ENCODE measurements at regions not wholly inside any gene's neighbourhood (a gene's known extent, or its start where the extent isn't known, plus 50 kb on each side); places are given as distances from the start of the nearest gene placed in this dataset.

DNA sequence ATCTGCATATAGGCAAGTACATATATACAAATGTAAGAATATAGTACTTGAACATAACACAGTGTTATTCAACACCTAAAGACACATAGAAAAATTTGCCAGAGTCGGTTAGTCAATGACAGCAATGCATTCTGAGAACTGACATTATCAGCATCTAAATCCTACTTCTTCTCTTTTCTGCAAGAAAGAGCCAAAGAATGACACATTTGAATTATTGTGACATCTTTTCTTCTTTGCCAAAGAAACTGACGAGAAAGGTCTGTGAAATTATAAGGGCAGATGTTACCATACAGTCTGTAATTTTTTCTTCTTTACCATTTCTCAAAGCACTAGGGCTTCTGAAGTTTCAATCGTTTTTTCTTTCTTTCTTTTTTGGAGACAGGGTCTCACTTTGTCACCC lies 350.9 kb upstream of the NBEA start:
- Mint-ChIP-seq H3K4me3 (no peak overlapping the region), H3K36me3 (ENCODE audit: low read depth) (no peaks in the 10 kb centered on the region), H3K4me1 (no peaks in the 10 kb centered on the region), H3K9me3 (no peaks in the 10 kb centered on the region), H3K27ac (no peak overlapping the region), H3K27me3 (no peaks in the 10 kb centered on the region)
- DNase-seq, result no peak
- ChIA-PET CTCF (no interaction called here), POLR2A (no interaction called here)

DNA sequence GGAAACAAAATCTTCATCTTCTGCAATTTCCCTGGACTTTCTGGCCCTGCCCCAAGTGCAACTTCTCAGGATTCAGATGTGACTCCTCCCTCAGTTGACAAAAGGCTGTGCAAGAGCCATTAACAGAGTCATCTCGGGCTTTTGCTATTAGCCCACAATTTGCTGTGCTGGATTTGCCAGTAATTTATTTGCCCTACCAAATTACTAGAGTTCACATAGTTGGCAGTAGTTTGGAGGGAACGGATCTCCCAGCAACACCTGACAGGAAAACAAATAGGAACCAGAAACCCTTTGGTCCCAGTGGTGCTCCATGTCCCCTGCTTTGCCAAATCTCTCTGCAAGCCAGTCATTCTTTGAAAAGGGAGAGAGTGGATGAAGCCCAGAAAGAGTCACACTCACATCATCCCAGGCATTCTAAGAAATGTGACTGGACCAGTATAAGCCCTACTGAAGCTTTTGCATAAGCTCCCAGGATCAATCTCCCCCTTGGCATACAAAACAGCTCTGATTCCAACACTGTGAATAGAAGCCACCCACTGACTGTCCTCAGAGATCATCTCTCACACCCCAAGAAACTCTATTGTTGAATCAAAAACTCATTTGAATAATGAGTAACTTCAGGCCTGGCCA lies 350.1 kb upstream of the NBEA start:
- Mint-ChIP-seq H3K36me3 (ENCODE audit: low read depth) (no peaks in the 10 kb centered on the region), H3K27me3 (no peaks in the 10 kb centered on the region), H3K4me3 (no peak overlapping the region), H3K27ac (no peak overlapping the region), H3K4me1 (no peaks in the 10 kb centered on the region), H3K9me3 (no peaks in the 10 kb centered on the region)
- CTCF ChIA-PET, result no interaction called here
- DNase-seq, result no peak
- POLR2A ChIA-PET, result no interaction called here

DNA sequence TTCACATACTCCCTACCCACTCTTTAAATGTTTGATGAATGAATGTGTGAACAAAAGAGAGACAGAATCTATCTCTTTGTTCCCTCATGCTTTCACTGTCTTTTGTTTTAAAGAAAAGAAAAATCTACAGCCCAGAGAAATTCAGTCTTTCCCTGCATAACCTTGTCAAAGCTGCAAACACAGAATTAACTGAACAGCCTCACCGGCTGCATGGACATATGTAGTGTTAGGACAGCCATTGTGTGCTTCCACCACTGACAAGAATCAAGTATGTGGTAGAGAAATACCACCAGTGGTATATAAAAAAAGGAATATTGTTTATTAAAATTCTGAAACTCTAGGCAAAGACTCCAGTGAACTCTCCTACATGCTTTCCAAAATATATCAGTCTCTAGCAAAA lies 348.4 kb upstream of the NBEA start:
- no peaks in the 10 kb centered on the region for H3K27me3 Mint-ChIP-seq
- H3K36me3 Mint-ChIP-seq (ENCODE audit: low read depth), result no peaks in the 10 kb centered on the region
- H3K9me3 Mint-ChIP-seq, result no peaks in the 10 kb centered on the region
- no peak overlapping the region for H3K27ac Mint-ChIP-seq
- POLR2A ChIA-PET, result no interaction called here
- CTCF ChIA-PET, result no interaction called here
- H3K4me3 Mint-ChIP-seq, result no peak overlapping the region
- no peak for DNase-seq
- no peaks in the 10 kb centered on the region for H3K4me1 Mint-ChIP-seq

DNA sequence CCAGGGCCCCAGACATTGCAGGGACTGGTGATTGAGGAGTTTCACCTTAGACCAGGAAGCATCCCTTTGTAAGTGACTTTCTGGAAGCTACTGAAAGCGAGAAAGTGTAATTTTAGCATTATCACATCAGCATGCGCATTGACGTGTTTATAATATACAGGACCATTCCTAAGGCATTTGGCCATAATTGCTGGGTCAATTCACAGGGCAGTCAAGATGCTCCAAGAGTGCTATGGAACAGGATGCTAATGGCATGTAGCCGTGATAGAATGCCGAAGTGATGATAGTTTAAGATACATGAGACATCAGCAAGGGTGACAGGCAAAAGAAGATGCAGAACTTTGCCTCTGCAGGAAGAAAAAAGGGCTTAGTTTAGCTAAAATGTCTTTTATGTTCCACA lies 347.6 kb upstream of the NBEA start:
- H3K27me3 Mint-ChIP-seq, result no peaks in the 10 kb centered on the region
- POLR2A ChIA-PET, result no interaction called here
- CTCF ChIA-PET, result no interaction called here
- no peaks in the 10 kb centered on the region for H3K9me3 Mint-ChIP-seq
- no peak overlapping the region for H3K4me3 Mint-ChIP-seq
- no peaks in the 10 kb centered on the region for H3K36me3 Mint-ChIP-seq (ENCODE audit: low read depth)
- H3K4me1 Mint-ChIP-seq, result no peaks in the 10 kb centered on the region
- H3K27ac Mint-ChIP-seq, result no peak overlapping the region
- no peak for DNase-seq

DNA sequence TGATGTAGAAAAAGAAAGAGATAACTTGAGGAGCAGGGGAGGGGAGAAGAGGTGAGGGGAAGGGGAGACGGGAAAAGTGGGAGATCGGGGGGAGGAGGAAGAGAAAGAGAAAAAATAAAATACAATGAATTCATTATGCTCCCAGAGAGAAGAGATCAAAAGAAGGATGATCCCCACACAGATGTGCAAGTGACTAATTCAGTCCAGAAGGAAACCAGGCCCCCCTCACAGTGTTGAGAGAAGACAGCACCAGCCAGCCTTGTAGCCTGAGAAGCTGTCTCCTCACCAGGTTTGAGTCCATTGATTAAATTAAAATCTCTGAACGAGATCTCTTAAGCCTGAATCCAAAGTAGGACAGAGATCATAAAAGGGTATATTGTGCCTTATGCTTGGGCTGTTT lies 333.7 kb upstream of the NBEA start:
- peaks cover 3% of the 10 kb centered on the region for H3K9me3 Mint-ChIP-seq
- ChIA-PET CTCF (no interaction called here), POLR2A (no interaction called here)
- no peak for DNase-seq
- no peaks in the 10 kb centered on the region for H3K4me1 Mint-ChIP-seq
- no peak overlapping the region for H3K4me3 Mint-ChIP-seq
- no peaks in the 10 kb centered on the region for H3K36me3 Mint-ChIP-seq (ENCODE audit: low read depth)
- H3K27me3 Mint-ChIP-seq, result no peaks in the 10 kb centered on the region
- no peak overlapping the region for H3K27ac Mint-ChIP-seq

DNA sequence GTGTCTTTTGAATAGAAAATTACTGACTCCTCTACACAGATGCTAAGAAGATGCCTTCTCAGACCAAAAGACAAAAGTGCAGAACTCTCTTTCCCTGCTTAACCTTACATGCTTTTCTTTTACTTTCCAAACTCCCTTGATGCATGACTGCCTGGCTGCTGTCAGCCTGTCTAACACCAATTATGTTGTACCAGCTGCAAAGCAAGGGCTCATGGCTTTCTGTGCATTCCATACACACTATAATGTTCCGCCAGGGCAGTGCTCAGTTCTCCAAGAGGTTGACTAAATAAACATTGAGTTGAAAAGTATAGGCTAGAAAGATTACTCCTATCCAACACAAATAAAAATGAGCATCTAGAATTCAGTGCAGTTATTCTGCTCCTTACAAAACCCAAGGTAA lies 330.4 kb upstream of the NBEA start:
- CTCF ChIA-PET, result interaction anchor here (0.6 kb wide), 1 partner anchor 389 kb away, joined by 3 read pairs; no protein-coding TSS in a partner anchor
- POLR2A ChIA-PET, result no interaction called here
- H3K36me3 Mint-ChIP-seq (ENCODE audit: low read depth), result no peaks in the 10 kb centered on the region
- H3K4me1 Mint-ChIP-seq, result no peaks in the 10 kb centered on the region
- H3K9me3 Mint-ChIP-seq, result peaks cover 3% of the 10 kb centered on the region
- DNase-seq, result no peak
- no peaks in the 10 kb centered on the region for H3K27me3 Mint-ChIP-seq
- no peak overlapping the region for H3K27ac Mint-ChIP-seq
- H3K4me3 Mint-ChIP-seq, result no peak overlapping the region

DNA sequence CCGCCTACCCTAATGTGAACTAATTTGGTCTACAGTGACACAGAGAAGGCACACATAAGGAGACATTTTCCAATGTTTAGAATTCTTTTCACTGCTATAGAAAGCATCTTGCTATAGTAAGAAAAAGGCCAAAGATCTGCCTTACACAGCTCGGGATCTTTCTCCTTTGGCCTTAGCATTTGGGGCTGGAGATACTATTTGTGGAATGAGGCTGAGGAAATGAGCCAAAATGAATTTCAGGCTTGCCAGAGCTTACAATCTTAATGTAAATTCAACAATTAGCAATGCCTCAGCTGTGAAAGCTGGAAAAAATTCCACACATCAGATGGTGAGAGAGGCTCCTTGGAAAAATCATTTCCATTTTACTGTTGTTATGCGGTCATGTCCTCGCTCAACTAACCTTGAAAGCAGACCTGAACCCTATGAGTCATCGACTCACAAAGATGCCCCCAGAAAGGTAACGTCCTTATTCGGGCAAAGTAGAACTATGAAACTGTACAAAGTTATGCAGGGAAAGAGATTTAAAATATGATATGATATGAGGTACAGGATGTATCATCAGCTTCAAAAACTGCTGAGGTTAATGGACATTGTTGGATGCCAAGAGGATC lies 324.5 kb upstream of the NBEA start:
- Mint-ChIP-seq H3K36me3 (ENCODE audit: low read depth) (no peaks in the 10 kb centered on the region), H3K4me3 (no peak overlapping the region), H3K27ac (no peak overlapping the region), H3K27me3 (no peaks in the 10 kb centered on the region), H3K9me3 (no peaks in the 10 kb centered on the region), H3K4me1 (no peaks in the 10 kb centered on the region)
- DNase-seq, result no peak
- POLR2A ChIA-PET, result no interaction called here
- CTCF ChIA-PET, result no interaction called here

DNA sequence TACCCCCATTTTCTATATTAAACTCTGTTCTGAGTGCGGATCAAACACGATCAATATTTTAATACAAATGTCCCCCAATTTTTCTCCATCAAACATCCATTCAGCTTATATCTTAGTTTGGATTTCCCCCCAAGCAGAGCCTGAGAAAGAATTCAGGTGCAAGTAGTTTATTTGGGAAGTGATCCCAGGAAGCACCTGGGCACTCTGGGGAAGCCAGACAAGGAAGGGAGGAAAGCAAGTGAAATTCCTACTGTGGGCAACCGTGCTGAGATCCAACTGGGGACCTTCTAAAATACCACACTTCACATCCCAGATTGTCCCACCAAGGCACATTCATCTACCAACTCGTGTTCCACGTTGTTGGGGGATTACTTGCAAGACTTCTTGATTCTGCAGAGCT lies 323.4 kb upstream of the NBEA start:
- H3K27me3 Mint-ChIP-seq, result no peaks in the 10 kb centered on the region
- H3K4me1 Mint-ChIP-seq, result no peaks in the 10 kb centered on the region
- ChIA-PET CTCF (no interaction called here), POLR2A (no interaction called here)
- no peaks in the 10 kb centered on the region for H3K9me3 Mint-ChIP-seq
- no peak for DNase-seq
- no peak overlapping the region for H3K27ac Mint-ChIP-seq
- no peak overlapping the region for H3K4me3 Mint-ChIP-seq
- H3K36me3 Mint-ChIP-seq (ENCODE audit: low read depth), result no peaks in the 10 kb centered on the region

DNA sequence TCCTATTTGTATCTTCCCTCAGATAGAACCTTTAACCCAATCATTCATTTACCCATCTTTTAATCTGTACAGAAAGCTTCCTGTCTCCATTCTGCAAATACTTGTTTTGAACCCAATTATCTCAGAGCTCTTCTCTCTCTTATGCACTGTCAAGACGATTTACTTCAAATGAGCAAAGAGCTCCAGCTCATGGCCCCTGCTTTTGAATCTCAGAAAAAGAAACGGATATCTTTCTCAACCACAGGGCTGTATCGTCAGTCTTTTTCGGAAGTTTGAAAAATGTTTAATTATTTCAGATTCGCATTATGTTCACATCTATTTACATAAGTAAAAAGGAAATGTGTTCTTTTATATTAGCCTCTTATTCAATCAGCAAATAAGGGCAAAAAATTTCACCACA lies 322.7 kb upstream of the NBEA start:
- Mint-ChIP-seq H3K4me1 (no peaks in the 10 kb centered on the region), H3K27ac (no peak overlapping the region), H3K4me3 (no peak overlapping the region), H3K36me3 (ENCODE audit: low read depth) (no peaks in the 10 kb centered on the region), H3K27me3 (no peaks in the 10 kb centered on the region), H3K9me3 (no peaks in the 10 kb centered on the region)
- ChIA-PET CTCF (no interaction called here), POLR2A (no interaction called here)
- DNase-seq, result no peak

DNA sequence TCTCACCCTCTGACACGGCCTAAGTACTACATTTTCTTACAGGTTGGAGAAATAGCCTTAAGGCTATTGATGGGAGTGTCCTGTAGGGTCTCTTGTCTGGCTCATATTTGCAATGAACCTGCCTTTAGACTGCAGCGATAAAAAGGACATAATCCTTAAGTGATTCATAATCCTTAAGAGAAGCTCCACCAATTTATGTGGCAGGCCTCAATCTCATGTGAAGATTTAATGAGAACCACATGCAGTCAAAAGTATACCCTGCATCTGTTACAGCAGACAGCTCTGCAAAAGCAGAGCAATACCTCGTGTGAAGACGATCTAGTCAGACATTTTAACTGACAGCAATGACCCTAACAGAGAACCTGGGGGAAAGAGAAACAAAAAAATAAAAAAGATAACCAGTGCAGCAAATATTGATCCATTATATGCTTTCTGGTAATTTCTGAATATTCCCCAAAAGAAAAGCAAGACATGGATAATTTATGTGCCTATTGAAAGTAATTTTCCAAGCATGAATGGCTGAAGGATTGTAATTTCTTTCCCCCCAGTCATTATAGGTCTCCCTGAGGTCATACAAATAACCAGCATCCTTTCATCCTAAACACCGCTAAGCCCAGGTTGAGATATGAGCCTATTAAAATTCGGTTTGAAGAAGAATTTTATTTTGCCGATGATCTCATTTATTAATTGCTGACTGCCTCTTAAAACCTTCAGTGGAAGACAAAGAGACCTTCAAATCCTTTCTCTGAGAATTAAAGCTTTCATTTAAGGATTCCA lies 321.8 kb upstream of the NBEA start:
- CTCF ChIA-PET, result no interaction called here

DNA sequence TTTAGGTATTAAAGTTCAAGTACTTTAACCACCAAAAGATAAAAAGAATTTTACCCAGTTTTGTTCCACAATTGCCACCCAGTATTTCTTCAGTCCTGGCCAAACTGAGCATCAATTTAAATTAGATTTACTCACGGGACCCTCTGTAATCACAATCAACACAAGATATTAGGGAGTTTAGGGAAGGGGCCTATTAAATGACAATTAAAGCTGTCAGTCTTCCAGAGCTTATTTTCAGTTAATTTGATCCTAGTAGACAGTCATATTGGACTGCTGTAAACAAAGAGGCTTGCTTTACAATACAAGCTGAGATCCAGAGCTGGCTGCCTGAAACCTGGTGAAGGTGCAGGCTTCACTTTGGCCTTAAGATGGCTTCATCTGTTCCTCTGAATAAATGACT lies 321.2 kb upstream of the NBEA start:
- Mint-ChIP-seq H3K9me3 (no peaks in the 10 kb centered on the region), H3K36me3 (ENCODE audit: low read depth) (no peaks in the 10 kb centered on the region), H3K4me3 (no peak overlapping the region), H3K4me1 (no peaks in the 10 kb centered on the region), H3K27me3 (no peaks in the 10 kb centered on the region), H3K27ac (no peak overlapping the region)
- CTCF ChIA-PET, result no interaction called here
- POLR2A ChIA-PET, result no interaction called here
- no peak for DNase-seq

More for the DNA sequence above, 321.8 kb upstream of the NBEA start:
- Mint-ChIP-seq H3K27me3 (no peaks in the 10 kb centered on the region), H3K36me3 (ENCODE audit: low read depth) (no peaks in the 10 kb centered on the region), H3K4me3 (no peak overlapping the region), H3K9me3 (no peaks in the 10 kb centered on the region), H3K4me1 (no peaks in the 10 kb centered on the region), H3K27ac (no peak overlapping the region)
- no peak for DNase-seq
- POLR2A ChIA-PET, result no interaction called here

DNA sequence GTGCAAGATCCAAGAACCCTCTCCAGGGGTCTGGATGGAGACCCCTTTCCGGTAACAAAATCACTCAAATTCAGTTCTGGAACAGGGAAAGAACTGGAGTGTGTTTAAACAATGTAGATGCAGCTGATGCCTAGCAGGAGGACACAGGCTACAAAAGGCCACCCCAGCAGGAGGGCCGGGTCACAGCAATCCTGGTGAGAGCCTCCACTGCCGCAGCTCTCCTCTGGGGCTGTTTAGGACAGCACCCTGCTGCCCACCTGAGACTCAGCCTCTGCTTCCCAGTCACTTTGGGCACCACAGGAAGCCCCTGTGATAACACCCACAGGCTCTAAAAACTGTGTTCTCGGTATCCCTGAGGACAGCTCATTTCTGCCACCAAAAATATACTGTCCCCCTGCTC lies 318.7 kb upstream of the NBEA start:
- ChIA-PET POLR2A (no interaction called here), CTCF (no interaction called here)
- no peaks in the 10 kb centered on the region for H3K27me3 Mint-ChIP-seq
- H3K4me3 Mint-ChIP-seq, result no peak overlapping the region
- H3K9me3 Mint-ChIP-seq, result no peaks in the 10 kb centered on the region
- no peak overlapping the region for H3K27ac Mint-ChIP-seq
- DNase-seq, result no peak
- H3K4me1 Mint-ChIP-seq, result no peaks in the 10 kb centered on the region
- H3K36me3 Mint-ChIP-seq (ENCODE audit: low read depth), result no peaks in the 10 kb centered on the region

DNA sequence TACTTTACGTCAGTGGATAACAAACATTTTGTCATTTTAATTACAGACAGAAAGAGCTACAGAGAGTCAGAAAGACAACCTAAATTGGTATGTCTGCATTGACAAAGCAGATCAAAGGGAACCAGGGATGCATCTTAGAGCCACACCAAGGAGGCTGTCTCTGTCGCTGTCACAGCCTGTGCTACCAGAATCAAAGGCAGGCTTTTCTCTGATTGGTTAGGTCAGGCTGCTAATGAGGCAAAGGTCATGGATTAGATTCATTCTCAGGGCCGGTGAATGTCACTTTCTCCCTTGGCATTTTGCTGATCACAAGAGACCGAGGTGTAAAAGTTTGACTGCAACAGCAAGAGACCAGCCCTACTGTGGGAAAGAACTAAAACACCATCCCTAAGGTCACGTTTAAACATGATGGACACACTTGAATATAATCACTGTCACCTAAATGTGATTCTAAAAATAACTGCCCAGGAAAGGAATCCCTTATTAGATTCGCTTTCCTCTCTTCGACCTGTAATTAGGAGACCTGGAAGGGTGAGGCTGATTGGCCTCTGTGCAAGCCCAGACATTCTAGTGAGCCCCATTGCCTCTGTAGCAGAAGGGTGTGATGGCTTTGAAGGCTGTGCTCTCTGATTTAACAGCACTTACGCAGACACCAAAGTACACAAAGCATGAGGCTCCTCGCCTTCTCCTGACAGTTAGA lies 314.4 kb upstream of the NBEA start:
- Mint-ChIP-seq H3K4me3 (no peak overlapping the region), H3K27me3 (no peaks in the 10 kb centered on the region), H3K36me3 (ENCODE audit: low read depth) (no peaks in the 10 kb centered on the region), H3K27ac (no peak overlapping the region), H3K9me3 (no peaks in the 10 kb centered on the region), H3K4me1 (no peaks in the 10 kb centered on the region)
- POLR2A ChIA-PET, result no interaction called here
- CTCF ChIA-PET, result no interaction called here
- DNase-seq, result no peak
